ENCODE measurements at regions not wholly inside any gene's neighbourhood (a gene's known extent, or its start where the extent isn't known, plus 50 kb on each side); places are given as distances from the start of the nearest gene placed in this dataset.

- no peak for TF ChIP-seq FOSL1 (IDR thresholded peaks at IDR 0.05; ENCODE audit: insufficient read depth, low read depth, low read length)
Observed at GRCh38 chr3:76940181-76940770, 99.6 kb upstream of the ROBO2 start (continued).

All from H1 (cell line).